Stimulated activated CD4-positive, alpha-beta T cell treated with anti-CD3 and anti-CD28 coated beads, Interleukin-4, amount 100 ng/mL, for 24 hours (primary cell): ENCODE measurements at regions not wholly inside any gene's neighbourhood (a gene's known extent, or its start where the extent isn't known, plus 50 kb on each side); places are given as distances from the start of the nearest gene placed in this dataset.
"Not testable (repeated sequence)": the region's sequence is repeated elsewhere in the genome, so short reads cannot be mapped to it uniquely, and the experiment has no call there.

Experiments
- DNase-seq: peaks from one replicate; pipeline ENCODE4 v3.0.0-alpha.2; 2020

GRCh38 chr19:30936276-30936675, 413.0 kb downstream of the TSHZ3 start:
- no peak for DNase-seq

GRCh38 chr19:30935146-30935545, 414.1 kb downstream of the TSHZ3 start:
- no peak for DNase-seq

- not testable (repeated sequence) for DNase-seq
Observed at GRCh38 chr19:30933454-30933853, 415.8 kb downstream of the TSHZ3 start.

GRCh38 chr19:30932854-30933253, 416.4 kb downstream of the TSHZ3 start:
- DNase-seq: no peak

- DNase-seq: no peak
Observed at GRCh38 chr19:30930941-30931706, 418.1 kb downstream of the TSHZ3 start.

- no peak for DNase-seq
Observed at GRCh38 chr19:30927705-30928104, 421.5 kb downstream of the TSHZ3 start.

- no peak for DNase-seq
Observed at GRCh38 chr19:30924670-30925069, 424.6 kb downstream of the TSHZ3 start.

- DNase-seq: no peak
Observed at GRCh38 chr19:30924069-30924636, 425.1 kb downstream of the TSHZ3 start.

- DNase-seq: no peak
Observed at GRCh38 chr19:30923621-30924020, 425.6 kb downstream of the TSHZ3 start.

- DNase-seq: no peak
Observed at GRCh38 chr19:30923096-30923495, 426.1 kb downstream of the TSHZ3 start.

- no peak for DNase-seq
Observed at GRCh38 chr19:30920222-30920621, 429.0 kb downstream of the TSHZ3 start.

GRCh38 chr19:30919737-30920136, 429.5 kb downstream of the TSHZ3 start:
- DNase-seq: no peak

GRCh38 chr19:30916238-30916637, 433.0 kb downstream of the TSHZ3 start:
- no peak for DNase-seq

GRCh38 chr19:30911491-30911890, 437.7 kb downstream of the TSHZ3 start:
- DNase-seq: no peak

- DNase-seq: no peak
Observed at GRCh38 chr19:30910485-30911240, 438.6 kb downstream of the TSHZ3 start.

GRCh38 chr19:30909216-30909615, 440.0 kb downstream of the TSHZ3 start:
- DNase-seq: no peak

GRCh38 chr19:30908262-30908771, 440.9 kb downstream of the TSHZ3 start:
- no peak for DNase-seq

- DNase-seq: no peak
Observed at GRCh38 chr19:30906871-30907270, 442.4 kb downstream of the TSHZ3 start.

GRCh38 chr19:30900051-30900450, 449.2 kb downstream of the TSHZ3 start:
- DNase-seq: no peak

GRCh38 chr19:30898353-30899103, 450.7 kb downstream of the TSHZ3 start:
- no peak for DNase-seq

- no peak for DNase-seq
Observed at GRCh38 chr19:30897553-30897952, 451.7 kb downstream of the TSHZ3 start.

- DNase-seq: no peak
Observed at GRCh38 chr19:30897034-30897433, 452.2 kb downstream of the TSHZ3 start.

- no peak for DNase-seq
Observed at GRCh38 chr19:30896554-30896953, 452.7 kb downstream of the TSHZ3 start.
